A549 (cell line): ENCODE measurements at regions not wholly inside any gene's neighbourhood (a gene's known extent, or its start where the extent isn't known, plus 50 kb on each side); places are given as distances from the start of the nearest gene placed in this dataset.

ENCODE experiments used
- CBX2 ChIP-seq: fragments of 200-600 bp; sonication (generic); IDR thresholded peaks from 2 replicates; pipeline ENCODE4 v1.6.1; 2016; ENCODE audit warnings: low read depth, mild to moderate bottlenecking, borderline replicate concordance
- CEBPB ChIP-seq, 2 experiments: fragments of >200 bp in 1 of 2; sonication (Bioruptor Twin) in 1 of 2; formaldehyde crosslinking in 1 of 2; IDR thresholded peaks; 2 replicates each; pipeline ENCODE4 v1.6.1; 2012 to 2016
- CHD4 ChIP-seq: fragments of 200-600 bp; sonication (generic); IDR thresholded peaks from 2 replicates; pipeline ENCODE4 v1.6.1; 2016; ENCODE audit warnings: antibody characterized with exemption, mild to moderate bottlenecking, borderline replicate concordance
- FOSB ChIP-seq: fragments of 250-450 bp; sonication (Bioruptor Pico); IDR thresholded peaks from 2 replicates; pipeline ENCODE4 v1.5.0; 2020; ENCODE audit warnings: mild to moderate bottlenecking, moderate library complexity
- FOXS1 ChIP-seq: fragments of 250-450 bp; sonication (Bioruptor Pico); IDR thresholded peaks from 2 replicates; pipeline ENCODE4 v1.5.0; 2020; ENCODE audit warnings: mild to moderate bottlenecking, moderate library complexity
- GATA3 ChIP-seq: IDR thresholded peaks from 2 replicates; pipeline ENCODE4 v1.6.1; 2012; ENCODE audit warnings: borderline replicate concordance
- HOXA7 ChIP-seq: fragments of 250-450 bp; sonication (Bioruptor Pico); IDR thresholded peaks from 2 replicates; pipeline ENCODE4 v1.5.0; 2020; ENCODE audit warnings: mild to moderate bottlenecking, moderate library complexity
- HOXB13 ChIP-seq: fragments of 250-450 bp; sonication (Bioruptor Pico); IDR thresholded peaks from 2 replicates; pipeline ENCODE4 v1.5.0; 2020; ENCODE audit warnings: low read depth, mild to moderate bottlenecking, moderate library complexity
- HOXB5 ChIP-seq: fragments of 250-450 bp; sonication (Bioruptor Pico); IDR thresholded peaks from 2 replicates; pipeline ENCODE4 v1.5.0; 2020; ENCODE audit warnings: mild to moderate bottlenecking, moderate library complexity
- JUN ChIP-seq, 2 experiments: fragments of >200 bp; sonication (Bioruptor Twin); formaldehyde crosslinking; IDR thresholded peaks; 2 replicates in 1 of 2; 3 replicates in 1 of 2; pipeline ENCODE4 v1.6.1; 2016 to 2017
- MAFK ChIP-seq: fragments of 450-650 bp; IDR thresholded peaks from 2 replicates; pipeline ENCODE4 v1.6.1; 2014; ENCODE audit not compliant: partially characterized antibody
- MYC ChIP-seq: IDR thresholded peaks from 2 replicates; pipeline ENCODE4 v1.6.1; 2012; ENCODE audit warnings: mild to moderate bottlenecking, inconsistent platforms, low read length, improper control_type of control experiment, borderline replicate concordance
- NPAS2 ChIP-seq: fragments of 250-450 bp; sonication (Bioruptor Pico); IDR thresholded peaks from 2 replicates; pipeline ENCODE4 v1.8.0; 2022; ENCODE audit warnings: mild to moderate bottlenecking, moderate library complexity, borderline replicate concordance
- POLR2A ChIP-seq: IDR thresholded peaks from 2 replicates; pipeline ENCODE4 v1.6.1; 2012; ENCODE audit warnings: mild to moderate bottlenecking, low read length
- RFX5 ChIP-seq: fragments of 450-650 bp; IDR thresholded peaks from 2 replicates; pipeline ENCODE4 v1.7.1; 2014; ENCODE audit warnings: antibody characterized with exemption, mild to moderate bottlenecking, moderate library complexity
- RNF2 ChIP-seq: fragments of 200-600 bp; sonication (generic); IDR thresholded peaks from 2 replicates; pipeline ENCODE4 v1.6.1; 2016; ENCODE audit warnings: low read depth, mild to moderate bottlenecking, antibody characterized with exemption, moderate library complexity, borderline replicate concordance
- SREBF2 ChIP-seq: fragments of 450-650 bp; IDR thresholded peaks from 2 replicates; pipeline ENCODE4 v1.6.1; 2014; ENCODE audit warnings: mild to moderate bottlenecking, moderate library complexity
- TFCP2L1 ChIP-seq: fragments of 250-450 bp; sonication (Bioruptor Pico); IDR thresholded peaks from 2 replicates; pipeline ENCODE4 v1.5.0; 2021; ENCODE audit warnings: mild to moderate bottlenecking
- TP53 ChIP-seq: fragments of 250-450 bp; sonication (Bioruptor Pico); IDR thresholded peaks from 2 replicates; pipeline ENCODE4 v1.5.0; 2021; ENCODE audit warnings: mild to moderate bottlenecking, moderate library complexity
- ZC3H11A ChIP-seq: fragments of 450-650 bp; IDR thresholded peaks from 2 replicates; pipeline ENCODE4 v1.6.1; 2014; ENCODE audit warnings: antibody characterized with exemption, mild to moderate bottlenecking
- ZNF302 ChIP-seq: fragments of 250-450 bp; sonication (Bioruptor Pico); IDR thresholded peaks from 2 replicates; pipeline ENCODE4 v1.9.0; 2021; ENCODE audit warnings: inconsistent platforms, mild to moderate bottlenecking, moderate library complexity
- TF ChIP-seq, protein P1 (sequence below): fragments of 200-600 bp; sonication (generic); IDR thresholded peaks from 2 replicates; pipeline ENCODE4 v1.6.1; 2016; ENCODE audit warnings: antibody characterized with exemption, mild to moderate bottlenecking, moderate library complexity
- TF ChIP-seq, protein P2 (sequence below): fragments of 250-450 bp; sonication (Bioruptor Pico); IDR thresholded peaks from 2 replicates; pipeline ENCODE4 v1.5.0; 2021; ENCODE audit warnings: mild to moderate bottlenecking, moderate library complexity, borderline replicate concordance
- TF ChIP-seq, protein P3 (sequence below): fragments of 150-350 bp; IDR thresholded peaks from 2 replicates; pipeline ENCODE4 v1.6.1; 2014; ENCODE audit warnings: low read depth, mild to moderate bottlenecking, low read length
- TF ChIP-seq, protein P4 (sequence below): IDR thresholded peaks from 2 replicates; pipeline ENCODE4 v1.6.1; 2012
- TF ChIP-seq, protein P5 (sequence below): fragments of 250-450 bp; sonication (Bioruptor Pico); IDR thresholded peaks from 2 replicates; pipeline ENCODE4 v1.5.0; 2020; ENCODE audit warnings: low read depth, mild to moderate bottlenecking, moderate library complexity
- TF ChIP-seq, protein P6 (sequence below): fragments of 450-650 bp; IDR thresholded peaks from 2 replicates; pipeline ENCODE4 v1.6.1; 2014; ENCODE audit warnings: antibody characterized with exemption
- TF ChIP-seq, protein P7 (sequence below): fragments of >200 bp; sonication (Bioruptor Twin); formaldehyde crosslinking; IDR thresholded peaks from 3 replicates; pipeline ENCODE4 v1.5.1; 2016

DNA sequence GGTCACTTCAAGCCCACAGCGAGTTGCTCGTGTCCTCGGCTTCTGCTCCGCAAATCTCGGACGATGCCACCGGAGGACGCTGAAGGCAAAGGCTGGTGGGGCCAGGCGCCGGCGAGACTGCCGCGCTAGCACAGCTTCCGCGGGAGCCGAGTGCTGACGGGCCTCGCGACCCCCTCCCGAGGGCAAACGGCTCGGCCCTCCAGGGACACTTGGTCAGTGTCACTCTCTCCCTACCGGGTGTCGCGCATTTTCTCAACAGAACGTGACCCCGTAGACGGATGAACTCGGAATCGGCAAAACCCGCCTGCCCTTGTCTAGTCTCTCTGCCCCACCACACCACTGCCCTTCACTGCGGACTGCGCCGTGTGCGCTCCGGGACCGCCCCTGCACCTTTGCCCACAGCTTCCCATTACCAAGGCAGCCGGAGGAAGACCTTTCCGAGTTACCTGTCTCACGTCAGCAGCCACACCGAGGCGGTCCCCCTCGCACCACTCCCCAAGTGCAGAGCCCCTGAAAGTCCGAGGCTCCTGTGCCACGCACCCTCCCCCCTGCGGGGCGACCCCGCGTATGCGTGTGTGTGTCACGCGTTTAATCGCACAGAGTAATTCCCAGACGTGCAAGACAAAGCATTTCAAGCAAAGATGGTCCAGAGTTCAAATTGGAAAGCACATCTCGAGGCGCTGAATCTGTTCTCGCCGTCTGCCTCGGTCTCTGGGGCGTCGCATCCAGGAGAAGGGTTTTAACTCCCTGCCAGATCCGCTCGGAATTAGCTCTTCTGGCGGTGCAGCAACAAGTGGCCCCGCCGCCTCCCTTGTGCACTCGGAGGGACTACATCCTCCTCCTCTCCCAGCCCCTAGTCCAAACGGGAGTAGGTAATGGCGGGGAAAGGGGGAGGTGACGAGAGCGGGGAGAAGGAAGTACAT, 245.0 kb upstream of the TOPAZ1 start (continued):
- TF ChIP-seq TFCP2L1 (CRISPR knock-in tag) (no peak), TP53 (CRISPR knock-in tag) (no peak), NPAS2 (CRISPR knock-in tag) (no peak), JUN (IDR thresholded peaks at IDR 0.05) (peak in 1 of 2 experiments; percentile 35; a peak in 2 of 5 replicates), HOXB13 (CRISPR knock-in tag) (no peak), HOXB5 (CRISPR knock-in tag) (no peak), MAFK (no peak), HOXA7 (CRISPR knock-in tag) (no peak), SREBF2 (no peak), CHD4 (no peak), FOXS1 (CRISPR knock-in tag) (no peak), ZNF302 (no peak), CBX2 (no peak), FOSB (CRISPR knock-in tag) (no peak; the same call in 1 of the 2 replicates), ZC3H11A (no peak), RFX5 (no peak), MYC (no peak), POLR2A (peak; percentile 37), CEBPB (IDR thresholded peaks at IDR 0.05) (no peak), GATA3 (peak; percentile 32; the same call in 1 of the 2 replicates), RNF2 (no peak)
- TF ChIP-seq, protein P1, sequence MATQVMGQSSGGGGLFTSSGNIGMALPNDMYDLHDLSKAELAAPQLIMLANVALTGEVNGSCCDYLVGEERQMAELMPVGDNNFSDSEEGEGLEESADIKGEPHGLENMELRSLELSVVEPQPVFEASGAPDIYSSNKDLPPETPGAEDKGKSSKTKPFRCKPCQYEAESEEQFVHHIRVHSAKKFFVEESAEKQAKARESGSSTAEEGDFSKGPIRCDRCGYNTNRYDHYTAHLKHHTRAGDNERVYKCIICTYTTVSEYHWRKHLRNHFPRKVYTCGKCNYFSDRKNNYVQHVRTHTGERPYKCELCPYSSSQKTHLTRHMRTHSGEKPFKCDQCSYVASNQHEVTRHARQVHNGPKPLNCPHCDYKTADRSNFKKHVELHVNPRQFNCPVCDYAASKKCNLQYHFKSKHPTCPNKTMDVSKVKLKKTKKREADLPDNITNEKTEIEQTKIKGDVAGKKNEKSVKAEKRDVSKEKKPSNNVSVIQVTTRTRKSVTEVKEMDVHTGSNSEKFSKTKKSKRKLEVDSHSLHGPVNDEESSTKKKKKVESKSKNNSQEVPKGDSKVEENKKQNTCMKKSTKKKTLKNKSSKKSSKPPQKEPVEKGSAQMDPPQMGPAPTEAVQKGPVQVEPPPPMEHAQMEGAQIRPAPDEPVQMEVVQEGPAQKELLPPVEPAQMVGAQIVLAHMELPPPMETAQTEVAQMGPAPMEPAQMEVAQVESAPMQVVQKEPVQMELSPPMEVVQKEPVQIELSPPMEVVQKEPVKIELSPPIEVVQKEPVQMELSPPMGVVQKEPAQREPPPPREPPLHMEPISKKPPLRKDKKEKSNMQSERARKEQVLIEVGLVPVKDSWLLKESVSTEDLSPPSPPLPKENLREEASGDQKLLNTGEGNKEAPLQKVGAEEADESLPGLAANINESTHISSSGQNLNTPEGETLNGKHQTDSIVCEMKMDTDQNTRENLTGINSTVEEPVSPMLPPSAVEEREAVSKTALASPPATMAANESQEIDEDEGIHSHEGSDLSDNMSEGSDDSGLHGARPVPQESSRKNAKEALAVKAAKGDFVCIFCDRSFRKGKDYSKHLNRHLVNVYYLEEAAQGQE, result no peak
- TF ChIP-seq, protein P2, sequence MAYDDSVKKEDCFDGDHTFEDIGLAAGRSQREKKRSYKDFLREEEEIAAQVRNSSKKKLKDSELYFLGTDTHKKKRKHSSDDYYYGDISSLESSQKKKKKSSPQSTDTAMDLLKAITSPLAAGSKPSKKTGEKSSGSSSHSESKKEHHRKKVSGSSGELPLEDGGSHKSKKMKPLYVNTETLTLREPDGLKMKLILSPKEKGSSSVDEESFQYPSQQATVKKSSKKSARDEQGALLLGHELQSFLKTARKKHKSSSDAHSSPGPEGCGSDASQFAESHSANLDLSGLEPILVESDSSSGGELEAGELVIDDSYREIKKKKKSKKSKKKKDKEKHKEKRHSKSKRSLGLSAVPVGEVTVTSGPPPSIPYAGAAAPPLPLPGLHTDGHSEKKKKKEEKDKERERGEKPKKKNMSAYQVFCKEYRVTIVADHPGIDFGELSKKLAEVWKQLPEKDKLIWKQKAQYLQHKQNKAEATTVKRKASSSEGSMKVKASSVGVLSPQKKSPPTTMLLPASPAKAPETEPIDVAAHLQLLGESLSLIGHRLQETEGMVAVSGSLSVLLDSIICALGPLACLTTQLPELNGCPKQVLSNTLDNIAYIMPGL, result no peak
- TF ChIP-seq, protein P3, sequence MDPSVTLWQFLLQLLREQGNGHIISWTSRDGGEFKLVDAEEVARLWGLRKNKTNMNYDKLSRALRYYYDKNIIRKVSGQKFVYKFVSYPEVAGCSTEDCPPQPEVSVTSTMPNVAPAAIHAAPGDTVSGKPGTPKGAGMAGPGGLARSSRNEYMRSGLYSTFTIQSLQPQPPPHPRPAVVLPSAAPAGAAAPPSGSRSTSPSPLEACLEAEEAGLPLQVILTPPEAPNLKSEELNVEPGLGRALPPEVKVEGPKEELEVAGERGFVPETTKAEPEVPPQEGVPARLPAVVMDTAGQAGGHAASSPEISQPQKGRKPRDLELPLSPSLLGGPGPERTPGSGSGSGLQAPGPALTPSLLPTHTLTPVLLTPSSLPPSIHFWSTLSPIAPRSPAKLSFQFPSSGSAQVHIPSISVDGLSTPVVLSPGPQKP, result no peak
- TF ChIP-seq, protein P4, sequence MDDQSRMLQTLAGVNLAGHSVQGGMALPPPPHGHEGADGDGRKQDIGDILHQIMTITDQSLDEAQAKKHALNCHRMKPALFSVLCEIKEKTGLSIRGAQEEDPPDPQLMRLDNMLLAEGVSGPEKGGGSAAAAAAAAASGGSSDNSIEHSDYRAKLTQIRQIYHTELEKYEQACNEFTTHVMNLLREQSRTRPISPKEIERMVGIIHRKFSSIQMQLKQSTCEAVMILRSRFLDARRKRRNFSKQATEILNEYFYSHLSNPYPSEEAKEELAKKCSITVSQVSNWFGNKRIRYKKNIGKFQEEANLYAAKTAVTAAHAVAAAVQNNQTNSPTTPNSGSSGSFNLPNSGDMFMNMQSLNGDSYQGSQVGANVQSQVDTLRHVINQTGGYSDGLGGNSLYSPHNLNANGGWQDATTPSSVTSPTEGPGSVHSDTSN, result no peak
- TF ChIP-seq, protein P5, sequence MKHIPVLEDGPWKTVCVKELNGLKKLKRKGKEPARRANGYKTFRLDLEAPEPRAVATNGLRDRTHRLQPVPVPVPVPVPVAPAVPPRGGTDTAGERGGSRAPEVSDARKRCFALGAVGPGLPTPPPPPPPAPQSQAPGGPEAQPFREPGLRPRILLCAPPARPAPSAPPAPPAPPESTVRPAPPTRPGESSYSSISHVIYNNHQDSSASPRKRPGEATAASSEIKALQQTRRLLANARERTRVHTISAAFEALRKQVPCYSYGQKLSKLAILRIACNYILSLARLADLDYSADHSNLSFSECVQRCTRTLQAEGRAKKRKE, result no peak
- TF ChIP-seq, protein P6, sequence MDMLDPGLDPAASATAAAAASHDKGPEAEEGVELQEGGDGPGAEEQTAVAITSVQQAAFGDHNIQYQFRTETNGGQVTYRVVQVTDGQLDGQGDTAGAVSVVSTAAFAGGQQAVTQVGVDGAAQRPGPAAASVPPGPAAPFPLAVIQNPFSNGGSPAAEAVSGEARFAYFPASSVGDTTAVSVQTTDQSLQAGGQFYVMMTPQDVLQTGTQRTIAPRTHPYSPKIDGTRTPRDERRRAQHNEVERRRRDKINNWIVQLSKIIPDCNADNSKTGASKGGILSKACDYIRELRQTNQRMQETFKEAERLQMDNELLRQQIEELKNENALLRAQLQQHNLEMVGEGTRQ, result no peak
- TF ChIP-seq, protein P7, sequence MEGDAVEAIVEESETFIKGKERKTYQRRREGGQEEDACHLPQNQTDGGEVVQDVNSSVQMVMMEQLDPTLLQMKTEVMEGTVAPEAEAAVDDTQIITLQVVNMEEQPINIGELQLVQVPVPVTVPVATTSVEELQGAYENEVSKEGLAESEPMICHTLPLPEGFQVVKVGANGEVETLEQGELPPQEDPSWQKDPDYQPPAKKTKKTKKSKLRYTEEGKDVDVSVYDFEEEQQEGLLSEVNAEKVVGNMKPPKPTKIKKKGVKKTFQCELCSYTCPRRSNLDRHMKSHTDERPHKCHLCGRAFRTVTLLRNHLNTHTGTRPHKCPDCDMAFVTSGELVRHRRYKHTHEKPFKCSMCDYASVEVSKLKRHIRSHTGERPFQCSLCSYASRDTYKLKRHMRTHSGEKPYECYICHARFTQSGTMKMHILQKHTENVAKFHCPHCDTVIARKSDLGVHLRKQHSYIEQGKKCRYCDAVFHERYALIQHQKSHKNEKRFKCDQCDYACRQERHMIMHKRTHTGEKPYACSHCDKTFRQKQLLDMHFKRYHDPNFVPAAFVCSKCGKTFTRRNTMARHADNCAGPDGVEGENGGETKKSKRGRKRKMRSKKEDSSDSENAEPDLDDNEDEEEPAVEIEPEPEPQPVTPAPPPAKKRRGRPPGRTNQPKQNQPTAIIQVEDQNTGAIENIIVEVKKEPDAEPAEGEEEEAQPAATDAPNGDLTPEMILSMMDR, result peak; percentile 13; the same call in 1 of the 3 replicates
